Keratinocyte (primary cell): ENCODE measurements at regions not wholly inside any gene's neighbourhood (a gene's known extent, or its start where the extent isn't known, plus 50 kb on each side); places are given as distances from the start of the nearest gene placed in this dataset.
"Not testable (repeated sequence)": the region's sequence is repeated elsewhere in the genome, so short reads cannot be mapped to it uniquely, and the experiment has no call there.

Experiments
- CTCF ChIP-seq, 3 experiments: IDR thresholded peaks in 1 of 3; conservative IDR thresholded peaks in 1 of 3; optimal IDR thresholded peaks in 1 of 3; 2 replicates in 2 of 3; 3 replicates in 1 of 3; pipeline versions ENCODE3 to v1.5.1; 2011; ENCODE audit warnings: low read length in 3 of 3, mild to moderate bottlenecking in 3 of 3, moderate library complexity in 2 of 3, control low read depth in 1 of 3, inconsistent platforms in 1 of 3; ENCODE audit not compliant: insufficient read depth in 2 of 3; ENCODE audit errors: extremely low read depth in 1 of 3
- EZH2 ChIP-seq: IDR thresholded peaks from one replicate; pipeline ENCODE4 v1.6.1; 2012; ENCODE audit warnings: inconsistent platforms, mild to moderate bottlenecking, low read length, moderate library complexity

GRCh38 chr2:61649946-61650345, 111.8 kb upstream of the XPO1 start:
- TF ChIP-seq CTCF (optimal IDR thresholded peaks at IDR 0.05 in 1 of 3, IDR thresholded peaks at IDR 0.05 in 1 of 3, conservative IDR thresholded peaks at IDR 0.05 in 1 of 3; ENCODE audit: extremely low read depth in 1 of 3, insufficient read depth in 2 of 3, low read length in 3 of 3); EZH2: not testable (repeated sequence)
